ENCODE measurements at regions not wholly inside any gene's neighbourhood (a gene's known extent, or its start where the extent isn't known, plus 50 kb on each side); places are given as distances from the start of the nearest gene placed in this dataset.

DNA sequence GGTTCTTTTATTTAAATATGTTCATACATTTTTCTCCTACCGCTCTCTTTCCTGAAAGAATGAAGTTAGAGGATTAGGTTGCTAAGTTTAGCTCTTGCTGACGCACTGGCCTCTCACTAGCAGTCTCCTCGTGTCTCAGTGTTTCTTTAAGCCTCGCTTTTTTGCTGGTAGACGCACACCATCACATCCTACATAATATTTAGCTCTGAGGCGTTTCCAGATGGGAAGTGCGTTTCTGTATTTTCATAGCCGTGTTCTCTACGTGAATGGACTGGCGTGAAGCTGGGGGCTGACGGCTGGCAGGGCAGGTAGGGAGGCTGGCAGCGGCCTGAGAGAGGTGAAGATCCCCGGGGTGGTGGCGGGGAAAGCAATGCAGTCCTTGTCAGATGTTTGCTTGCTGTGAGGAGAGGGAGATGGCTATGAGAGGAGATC, 79.2 kb upstream of the SPRY4 start:
- DNase-seq (ENCODE audit: unreplicated experiment), result no peak
- peaks cover 6% of the 10 kb centered on the region for H3K36me3 Mint-ChIP-seq (ENCODE audit: insufficient read depth, unreplicated experiment)
- H3K4me1 Mint-ChIP-seq (ENCODE audit: insufficient read depth, unreplicated experiment), result no peaks in the 10 kb centered on the region
- H3K9me3 Mint-ChIP-seq (ENCODE audit: unreplicated experiment), result no peaks in the 10 kb centered on the region
- no peaks in the 10 kb centered on the region for H3K27me3 Mint-ChIP-seq (ENCODE audit: insufficient read depth, unreplicated experiment)
- ChIA-PET POLR2A (interaction anchor here (0.6 to 1.3 kb wide), 2 partner anchors 10 to 44 kb away, joined by 3 read pairs; no protein-coding TSS in a partner anchor), CTCF (interaction anchor here (0.6 to 1.2 kb wide), 4 partner anchors 35 to 837 kb away, joined by 3 to 4 read pairs (median 3); no protein-coding TSS in a partner anchor)
- no TSS peak for BruUV-seq (replicated peaks)
- intact Hi-C loops (cut with micrococcal nuclease), result no loop called here
- H3K4me3 Mint-ChIP-seq (ENCODE audit: unreplicated experiment), result no peak overlapping the region
- H3K27ac Mint-ChIP-seq (ENCODE audit: low read depth, unreplicated experiment), result no peak overlapping the region
- TF ChIP-seq, protein P1, sequence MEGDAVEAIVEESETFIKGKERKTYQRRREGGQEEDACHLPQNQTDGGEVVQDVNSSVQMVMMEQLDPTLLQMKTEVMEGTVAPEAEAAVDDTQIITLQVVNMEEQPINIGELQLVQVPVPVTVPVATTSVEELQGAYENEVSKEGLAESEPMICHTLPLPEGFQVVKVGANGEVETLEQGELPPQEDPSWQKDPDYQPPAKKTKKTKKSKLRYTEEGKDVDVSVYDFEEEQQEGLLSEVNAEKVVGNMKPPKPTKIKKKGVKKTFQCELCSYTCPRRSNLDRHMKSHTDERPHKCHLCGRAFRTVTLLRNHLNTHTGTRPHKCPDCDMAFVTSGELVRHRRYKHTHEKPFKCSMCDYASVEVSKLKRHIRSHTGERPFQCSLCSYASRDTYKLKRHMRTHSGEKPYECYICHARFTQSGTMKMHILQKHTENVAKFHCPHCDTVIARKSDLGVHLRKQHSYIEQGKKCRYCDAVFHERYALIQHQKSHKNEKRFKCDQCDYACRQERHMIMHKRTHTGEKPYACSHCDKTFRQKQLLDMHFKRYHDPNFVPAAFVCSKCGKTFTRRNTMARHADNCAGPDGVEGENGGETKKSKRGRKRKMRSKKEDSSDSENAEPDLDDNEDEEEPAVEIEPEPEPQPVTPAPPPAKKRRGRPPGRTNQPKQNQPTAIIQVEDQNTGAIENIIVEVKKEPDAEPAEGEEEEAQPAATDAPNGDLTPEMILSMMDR (IDR thresholded peaks at IDR 0.05; ENCODE audit: unreplicated experiment), result no peak

DNA sequence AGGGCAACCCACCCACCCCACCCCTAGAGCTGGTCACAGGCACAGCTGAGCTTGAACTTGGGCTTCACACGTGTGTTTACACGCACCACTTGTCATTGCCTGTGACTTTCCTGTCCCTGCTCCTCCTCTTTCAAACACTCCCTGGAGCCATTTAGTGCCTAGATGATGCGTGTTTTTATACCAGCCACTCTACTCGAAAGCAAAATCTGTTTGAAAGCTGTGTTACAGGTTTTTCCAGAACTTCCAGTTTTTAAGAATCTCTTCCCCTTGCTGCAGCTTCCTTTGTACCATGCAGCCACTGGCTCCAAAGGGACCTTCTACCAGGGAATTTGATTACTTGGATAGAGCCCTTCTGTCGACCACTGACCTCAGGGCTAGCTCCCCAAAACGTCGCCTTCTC, 78.8 kb upstream of the SPRY4 start:
- no peaks in the 10 kb centered on the region for H3K9me3 Mint-ChIP-seq (ENCODE audit: unreplicated experiment)
- peaks cover 6% of the 10 kb centered on the region for H3K36me3 Mint-ChIP-seq (ENCODE audit: insufficient read depth, unreplicated experiment)
- intact Hi-C loops (cut with micrococcal nuclease), result no loop called here
- H3K27ac Mint-ChIP-seq (ENCODE audit: low read depth, unreplicated experiment), result no peak overlapping the region
- no peaks in the 10 kb centered on the region for H3K4me1 Mint-ChIP-seq (ENCODE audit: insufficient read depth, unreplicated experiment)
- no peaks in the 10 kb centered on the region for H3K27me3 Mint-ChIP-seq (ENCODE audit: insufficient read depth, unreplicated experiment)
- H3K4me3 Mint-ChIP-seq (ENCODE audit: unreplicated experiment), result no peak overlapping the region
- ChIA-PET POLR2A (interaction anchor here (0.6 kb wide), 2 partner anchors 44 to 345 kb away, joined by 3 to 5 read pairs; no protein-coding TSS in a partner anchor), CTCF (interaction anchor here (0.6 to 1.2 kb wide), 3 partner anchors 35 to 145 kb away, joined by 3 to 4 read pairs (median 3); no protein-coding TSS in a partner anchor)
- no TSS peak for BruUV-seq (replicated peaks)
- TF ChIP-seq, protein P1 (IDR thresholded peaks at IDR 0.05; ENCODE audit: unreplicated experiment), result no peak
- DNase-seq (ENCODE audit: unreplicated experiment), result no peak

DNA sequence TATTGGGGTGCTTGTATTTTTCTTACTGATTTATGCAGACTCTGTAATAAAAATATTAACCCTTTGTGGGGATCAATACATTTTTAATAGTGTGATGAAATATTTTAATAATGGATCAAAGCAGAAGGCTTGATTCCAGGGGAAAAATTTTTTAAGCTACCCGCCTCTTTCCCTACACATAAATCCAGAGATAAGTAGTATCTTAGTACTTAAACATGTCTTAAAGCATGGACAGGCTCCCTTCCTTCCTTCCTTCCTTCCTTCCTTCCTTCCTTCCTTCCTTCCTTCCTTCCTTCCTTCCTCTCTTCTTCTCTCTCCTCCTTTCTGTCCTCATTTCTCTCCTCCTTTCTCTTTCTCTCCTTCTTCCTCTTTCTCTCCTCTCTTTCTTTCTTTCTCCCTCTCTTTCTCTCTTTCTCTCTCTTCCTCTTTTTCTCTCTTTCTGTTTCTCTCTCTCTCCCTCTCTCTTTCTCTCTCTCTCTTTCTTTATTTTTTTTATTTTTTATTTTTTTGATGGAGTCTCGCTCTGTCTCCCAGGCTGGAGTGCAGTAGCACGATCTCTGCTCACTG, 78.0 kb upstream of the SPRY4 start:
- H3K36me3 Mint-ChIP-seq (ENCODE audit: insufficient read depth, unreplicated experiment), result peaks cover 6% of the 10 kb centered on the region
- TF ChIP-seq, protein P1 (IDR thresholded peaks at IDR 0.05; ENCODE audit: unreplicated experiment), result no peak
- ChIA-PET CTCF (interaction anchor here (0.7 kb wide), 1 partner anchor 64 kb away, joined by 3 read pairs; no protein-coding TSS in a partner anchor), POLR2A (interaction anchor here (0.9 kb wide), 1 partner anchor 13 kb away, joined by 3 read pairs; no protein-coding TSS in a partner anchor)
- no TSS peak for BruUV-seq (replicated peaks)
- H3K9me3 Mint-ChIP-seq (ENCODE audit: unreplicated experiment), result no peaks in the 10 kb centered on the region
- no peaks in the 10 kb centered on the region for H3K27me3 Mint-ChIP-seq (ENCODE audit: insufficient read depth, unreplicated experiment)
- intact Hi-C loops (cut with micrococcal nuclease), result no loop called here
- no peak for DNase-seq (ENCODE audit: unreplicated experiment)
- H3K27ac Mint-ChIP-seq (ENCODE audit: low read depth, unreplicated experiment), result no peak overlapping the region
- H3K4me1 Mint-ChIP-seq (ENCODE audit: insufficient read depth, unreplicated experiment), result no peaks in the 10 kb centered on the region
- H3K4me3 Mint-ChIP-seq (ENCODE audit: unreplicated experiment), result no peak overlapping the region

DNA sequence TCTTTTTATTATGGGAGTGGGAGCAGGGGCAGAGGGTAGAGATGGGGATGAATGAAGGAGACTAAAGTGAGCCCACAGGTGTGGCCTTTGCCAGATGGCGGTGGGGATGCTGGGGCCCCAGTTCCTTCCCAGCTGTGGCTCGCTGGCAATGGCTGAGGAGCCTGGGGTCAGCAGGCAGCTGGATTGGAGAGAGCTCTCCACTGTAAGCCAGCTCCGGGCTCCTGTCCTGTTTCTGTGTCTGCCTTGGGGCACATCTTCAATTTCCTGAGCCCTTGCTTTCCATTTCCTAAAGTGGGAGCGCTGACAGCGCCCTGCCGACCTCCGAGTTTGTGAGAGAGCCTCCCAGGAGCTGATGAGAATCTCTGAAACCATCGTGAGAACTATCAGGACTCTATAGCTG, 75.6 kb upstream of the SPRY4 start:
- H3K4me1 Mint-ChIP-seq (ENCODE audit: insufficient read depth, unreplicated experiment), result no peaks in the 10 kb centered on the region

More for the DNA sequence above, 75.6 kb upstream of the SPRY4 start:
- BruUV-seq (replicated peaks), result no TSS peak
- TF ChIP-seq, protein P1 (IDR thresholded peaks at IDR 0.05; ENCODE audit: unreplicated experiment), result no peak
- Mint-ChIP-seq H3K36me3 (ENCODE audit: insufficient read depth, unreplicated experiment) (no peaks in the 10 kb centered on the region), H3K4me3 (ENCODE audit: unreplicated experiment) (no peak overlapping the region), H3K27ac (ENCODE audit: low read depth, unreplicated experiment) (no peak overlapping the region), H3K9me3 (ENCODE audit: unreplicated experiment) (peaks cover 16% of the 10 kb centered on the region), H3K27me3 (ENCODE audit: insufficient read depth, unreplicated experiment) (no peaks in the 10 kb centered on the region)
- ChIA-PET CTCF (interaction anchor here (0.6 kb wide), 2 partner anchors 21 to 265 kb away, joined by 3 to 5 read pairs; no protein-coding TSS in a partner anchor), POLR2A (interaction anchor here (0.6 to 1.1 kb wide), 4 partner anchors 13 to 210 kb away, joined by 3 read pairs; no protein-coding TSS in a partner anchor)
- intact Hi-C loops (cut with micrococcal nuclease), result no loop called here
- no peak for DNase-seq (ENCODE audit: unreplicated experiment)
